ENCODE measurements at regions not wholly inside any gene's neighbourhood (a gene's known extent, or its start where the extent isn't known, plus 50 kb on each side); places are given as distances from the start of the nearest gene placed in this dataset.
"Not testable (repeated sequence)": the region's sequence is repeated elsewhere in the genome, so short reads cannot be mapped to it uniquely, and the experiment has no call there.

GRCh38 chr18:43751203-43751602, 473.9 kb upstream of the SYT4 start:
- no peak for DNase-seq

- no peak for DNase-seq
Observed at GRCh38 chr18:43751835-43752234, 474.5 kb upstream of the SYT4 start.

DNA sequence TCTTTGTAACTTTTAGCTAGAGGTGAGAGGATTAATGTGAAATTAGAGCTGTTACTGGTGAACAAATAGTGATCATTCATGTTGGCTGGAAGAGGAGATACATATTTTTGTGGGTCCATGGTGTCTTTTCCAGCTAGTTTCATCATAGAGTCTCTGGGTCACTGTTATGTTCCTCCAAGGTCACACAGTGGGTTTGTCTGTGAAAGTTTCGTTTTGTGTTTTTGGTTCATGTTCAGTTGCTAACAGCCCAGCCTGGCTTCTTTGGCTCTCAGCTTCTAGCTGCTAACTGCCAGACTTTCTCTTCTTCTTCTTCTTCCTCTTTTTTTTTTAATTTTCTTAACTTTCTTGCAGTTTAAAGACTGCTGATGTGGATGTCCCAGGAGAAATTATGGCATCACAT, 480.0 kb upstream of the SYT4 start:
- DNase-seq: no peak

GRCh38 chr18:43758734-43759133, 481.4 kb upstream of the SYT4 start:
- no peak for DNase-seq

- no peak for DNase-seq
Observed at GRCh38 chr18:43760010-43760409, 482.7 kb upstream of the SYT4 start.

DNA sequence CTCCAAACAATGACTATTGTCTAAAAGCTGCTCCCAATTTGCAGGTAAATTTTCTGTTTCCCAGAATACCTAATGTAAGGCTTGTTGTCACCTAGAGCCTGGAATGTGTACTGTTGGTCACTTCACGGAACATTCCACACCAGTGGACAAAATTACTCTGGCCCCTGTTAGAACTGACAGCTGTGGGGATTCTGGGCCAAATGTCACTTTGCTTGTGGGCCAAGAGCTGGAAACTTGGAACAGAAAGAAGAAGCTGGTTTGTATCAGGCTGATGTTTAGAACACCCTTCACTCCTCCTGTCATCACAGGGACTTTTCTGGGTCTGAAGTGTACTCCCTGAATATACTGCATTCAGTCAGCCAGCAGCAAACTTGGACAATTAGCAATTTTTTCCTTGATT, 495.6 kb upstream of the SYT4 start:
- no peak for DNase-seq

GRCh38 chr18:43774497-43774896, 497.2 kb upstream of the SYT4 start:
- no peak for DNase-seq

DNA sequence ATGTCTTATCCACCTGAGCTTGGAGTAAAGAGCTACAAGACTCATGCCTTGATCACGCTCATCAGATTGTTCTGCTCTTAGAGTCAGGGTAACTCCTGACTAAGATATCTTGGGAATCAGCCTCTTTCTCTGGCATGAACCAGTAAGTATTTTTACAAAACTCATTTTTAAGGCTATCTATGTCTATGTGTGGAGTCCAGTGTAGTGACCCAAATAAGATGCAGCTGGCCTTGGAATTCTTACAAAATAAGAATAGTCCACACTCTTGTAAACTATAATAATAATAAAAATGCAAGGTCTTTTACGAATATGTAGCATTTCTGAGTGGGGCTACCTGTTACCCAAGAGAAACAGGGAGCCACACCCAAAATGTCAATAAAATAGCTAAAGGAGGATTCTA, 498.3 kb upstream of the SYT4 start:
- no peak for DNase-seq

DNA sequence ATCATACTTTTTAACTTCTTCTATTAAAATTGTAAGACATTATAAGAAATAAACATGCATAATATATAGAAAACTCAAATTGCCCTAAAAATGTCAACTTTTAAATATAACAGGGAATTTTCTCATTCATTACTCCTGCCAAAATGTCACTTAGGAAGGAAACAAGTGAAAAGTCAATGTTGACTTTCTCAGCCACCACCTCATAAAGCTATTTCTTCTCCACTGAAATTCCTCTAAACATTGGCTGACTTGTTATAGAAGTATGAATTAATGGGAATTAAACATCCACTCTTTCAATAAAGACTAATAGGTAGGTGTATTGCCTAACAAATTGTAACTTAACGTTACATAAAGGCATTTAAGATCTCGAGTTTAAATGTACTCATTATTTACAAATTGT, 499.7 kb upstream of the SYT4 start:
- no peak for DNase-seq

DNA sequence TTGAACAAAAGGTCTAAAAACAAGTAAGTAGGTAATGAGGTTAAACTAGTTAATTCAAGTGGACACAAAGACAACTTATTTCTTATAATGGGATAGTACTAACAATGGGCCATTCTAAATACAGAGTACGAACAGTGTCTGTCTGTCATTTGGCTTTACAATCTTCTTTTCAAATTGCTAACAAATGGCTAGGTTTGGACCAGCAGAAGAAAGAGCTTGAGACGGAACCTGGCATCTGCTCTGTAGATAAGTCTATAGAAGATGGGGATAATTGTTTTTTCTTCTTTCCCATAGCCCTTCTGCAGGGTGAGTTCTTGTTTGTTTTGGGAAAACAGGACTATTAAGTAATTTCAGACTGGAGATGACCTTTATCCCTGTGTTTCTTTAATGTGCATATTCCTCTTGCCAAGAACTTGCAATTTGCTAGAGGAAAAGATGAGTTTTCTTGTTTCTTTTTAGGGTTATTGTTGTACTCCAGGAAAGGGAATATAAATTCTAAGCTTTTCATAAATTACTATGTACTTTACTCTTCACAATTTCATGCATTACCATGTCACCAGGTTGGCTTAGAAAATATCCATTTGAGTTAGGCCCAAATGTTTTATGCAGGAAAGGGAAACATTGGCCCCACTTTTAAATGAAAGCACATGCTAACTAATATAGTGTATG, 500.5 kb upstream of the SYT4 start:
- peak; percentile 93 for DNase-seq

DNA sequence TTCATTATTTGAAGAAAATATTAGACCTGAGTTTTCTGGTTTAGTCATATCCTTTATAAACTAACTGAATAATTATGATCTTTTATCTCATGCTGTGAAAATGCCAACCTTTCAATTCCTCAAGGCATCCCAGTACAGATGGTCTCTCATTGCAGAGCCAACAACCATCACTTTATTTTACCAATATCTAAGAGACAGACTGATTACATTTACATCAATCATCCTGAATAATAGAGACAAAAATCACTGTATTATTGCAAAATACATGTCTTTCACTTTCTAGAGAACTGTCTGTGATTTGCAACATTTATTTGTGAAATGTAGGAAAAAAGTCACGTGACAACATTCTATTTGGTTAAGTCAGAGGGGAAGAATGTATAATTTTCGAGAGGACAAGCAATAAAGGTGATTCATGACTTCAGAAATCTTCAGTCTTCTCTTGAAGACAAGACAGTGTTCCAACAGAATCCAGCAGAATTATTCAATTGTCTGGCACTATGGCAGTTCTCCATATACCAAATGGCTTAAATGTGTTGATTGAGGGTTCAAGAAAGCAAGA, 503.6 kb upstream of the SYT4 start:
- DNase-seq: no peak

GRCh38 chr18:43785158-43785557, 507.9 kb upstream of the SYT4 start:
- DNase-seq: no peak

DNA sequence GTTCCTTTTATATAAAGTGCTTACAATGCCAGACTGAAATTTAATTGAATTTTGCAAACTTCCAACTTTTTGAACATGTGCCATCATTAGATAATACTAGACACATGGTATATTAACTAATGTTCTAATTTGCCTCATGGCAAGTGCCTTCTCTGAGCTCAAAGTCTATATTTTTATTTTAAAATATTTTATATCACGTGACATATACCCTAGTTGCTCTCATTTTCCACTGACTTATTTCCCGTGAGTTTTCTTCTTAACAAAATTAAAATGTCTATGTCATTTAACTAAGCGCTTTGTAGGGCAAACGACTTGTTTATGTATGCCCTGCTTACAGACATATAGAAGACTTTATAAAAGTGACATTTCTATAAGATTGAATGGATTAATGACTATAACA, 509.6 kb upstream of the SYT4 start:
- DNase-seq: no peak

- DNase-seq: not testable (repeated sequence)
Observed at GRCh38 chr18:43787721-43788120, 510.4 kb upstream of the SYT4 start.

- DNase-seq: peak; percentile 40
Observed at GRCh38 chr18:43789234-43790000, 512.1 kb upstream of the SYT4 start.

DNA sequence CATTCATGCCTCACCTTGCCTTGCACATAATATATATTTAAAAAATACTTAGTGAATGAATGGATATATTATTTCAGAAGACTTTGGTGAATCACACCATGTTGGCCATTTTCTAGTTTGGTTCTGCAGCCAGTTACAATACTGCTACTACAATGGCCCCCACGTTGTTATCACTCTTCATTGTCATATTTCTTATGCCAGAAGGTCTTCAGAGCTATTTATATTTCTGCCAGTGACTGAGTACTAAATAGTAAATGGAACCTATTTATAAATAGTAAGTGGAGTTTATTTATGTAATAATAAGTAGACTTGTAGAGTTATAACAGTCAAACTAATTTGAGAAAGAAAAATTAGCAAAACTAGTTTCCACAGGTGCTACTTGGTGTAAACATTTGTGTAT, 516.6 kb upstream of the SYT4 start:
- DNase-seq: no peak

- no peak for DNase-seq
Observed at GRCh38 chr18:43794363-43794762, 517.1 kb upstream of the SYT4 start.

- no peak for DNase-seq
Observed at GRCh38 chr18:43797347-43797746, 520.1 kb upstream of the SYT4 start.

GRCh38 chr18:43800584-43800983, 523.3 kb upstream of the SYT4 start:
- DNase-seq: no peak

- DNase-seq: no peak
Observed at GRCh38 chr18:43805646-43806194, 528.4 kb upstream of the SYT4 start.

DNA sequence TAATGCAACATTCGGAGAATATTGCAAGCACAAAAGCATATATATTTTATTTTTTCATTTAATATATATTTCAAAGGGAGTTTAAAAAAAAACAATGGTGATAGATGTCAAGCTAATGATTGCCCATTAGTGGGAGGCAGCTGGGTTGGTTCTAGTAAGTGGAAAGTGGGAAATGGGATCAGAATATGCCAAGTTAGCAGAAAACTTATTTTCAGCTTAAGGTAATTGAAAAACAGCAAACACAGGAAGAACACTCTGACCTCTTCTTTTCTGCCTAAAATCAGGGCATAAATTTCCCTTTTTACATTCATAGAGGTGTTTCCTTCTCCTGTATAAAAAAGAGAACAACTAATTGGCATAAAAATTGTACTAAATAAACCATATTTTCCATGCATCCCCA, 535.3 kb upstream of the SYT4 start:
- DNase-seq: no peak

DNA sequence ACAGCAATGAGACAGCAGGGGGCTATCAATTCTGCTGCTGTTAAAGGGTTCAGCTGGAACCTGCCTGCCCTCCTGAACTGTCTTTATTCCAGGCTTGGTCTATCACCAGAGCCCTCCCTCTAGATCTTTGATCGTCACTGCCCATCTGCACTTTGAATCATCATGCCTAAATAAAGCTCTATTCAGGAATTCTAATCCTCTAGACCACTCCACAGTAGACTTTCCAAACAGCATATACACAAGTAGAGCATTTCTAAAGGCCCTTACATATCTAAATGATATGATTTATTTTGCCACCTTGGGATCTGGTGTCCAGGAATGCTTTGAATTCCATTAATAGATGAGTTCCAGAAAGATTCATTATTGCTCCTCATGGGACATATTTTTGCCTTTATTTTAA, 542.1 kb upstream of the SYT4 start:
- DNase-seq: no peak

DNA sequence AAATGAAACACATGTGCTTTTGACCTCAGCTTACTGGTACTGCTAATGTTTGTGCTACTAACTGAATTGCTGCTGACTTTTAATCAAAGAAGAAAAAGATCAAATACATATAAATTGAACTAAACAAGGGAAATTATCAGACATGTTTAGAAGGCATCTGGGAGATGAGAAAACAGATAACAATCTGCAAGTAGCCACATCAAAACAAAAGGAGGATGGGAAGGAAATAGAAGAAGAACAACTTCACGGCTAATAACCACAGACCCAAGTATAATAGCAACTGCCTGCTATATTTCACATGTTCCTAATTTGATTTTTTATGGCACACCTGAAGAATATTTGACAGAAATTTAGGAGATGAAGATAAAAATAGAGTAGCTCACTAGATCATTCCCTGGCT, 542.6 kb upstream of the SYT4 start:
- DNase-seq: no peak

GRCh38 chr18:43825768-43826167, 548.5 kb upstream of the SYT4 start:
- DNase-seq: no peak

Data from NCI-H2227 treated with DMSO at 0.1 percent for 48 hours (cell line).